ENCODE measurements at regions not wholly inside any gene's neighbourhood (a gene's known extent, or its start where the extent isn't known, plus 50 kb on each side); places are given as distances from the start of the nearest gene placed in this dataset.

DNA sequence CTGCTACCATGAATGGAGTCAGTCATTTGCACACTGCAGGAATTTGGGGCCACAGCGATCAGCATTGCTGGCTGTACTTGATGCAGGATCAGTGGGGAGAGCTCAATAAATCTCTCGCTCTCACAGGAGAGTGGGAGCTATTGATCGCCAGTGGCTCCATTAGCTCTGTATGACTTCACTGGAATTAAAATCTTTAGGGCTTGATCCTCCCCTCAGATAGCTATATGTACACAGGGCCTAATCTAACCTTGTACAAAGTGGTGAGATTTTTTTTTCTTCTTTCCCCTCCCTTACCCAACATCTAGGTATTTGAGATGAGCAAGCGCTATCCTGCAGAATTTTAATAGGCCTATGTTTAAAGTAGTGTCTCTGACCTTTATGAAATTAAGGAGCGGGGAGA is 84.9 kb downstream of the IZUMO3 start:
- H3K27ac ChIP-seq (ENCODE audit: extremely low read length, insufficient read depth, low read length): no peak overlapping the region
- no peaks in the 10 kb centered on the region for H3K4me1 ChIP-seq (ENCODE audit: insufficient read depth, low read length)
- ChIA-PET POLR2A (no interaction called here), CTCF (ENCODE audit: low intra/inter-chr PET ratio, low total read pairs) (no interaction called here)
- FAIRE-seq: no peak
- no peak overlapping the region for H3K9ac ChIP-seq (ENCODE audit: insufficient read depth, low read depth, low read length)
- in situ Hi-C loops (cut with HindIII; ENCODE audit: extremely low pct_ligation_motif_present, low pct_unique_long_range_greater_than_20kb) (no loop called here), intact Hi-C loops (cut with micrococcal nuclease; ENCODE audit: unreplicated experiment) (no loop called here)
- no peak overlapping the region for H3K4me3 ChIP-seq (replicated peaks in 1 of 3; ENCODE audit: insufficient read depth in 1 of 3, low read depth in 2 of 3, low read length in 3 of 3)
- no peak overlapping the region for H2AFZ ChIP-seq (ENCODE audit: low read length)
- no peaks in the 10 kb centered on the region for H3K27me3 ChIP-seq (ENCODE audit: control insufficient read depth in 1 of 2, insufficient read depth in 2 of 2, low read length in 2 of 2)
- no TSS peak for BruUV-seq (replicated peaks)
- no peak for ATAC-seq
- no peaks in the 10 kb centered on the region for H4K20me1 ChIP-seq (ENCODE audit: insufficient read depth, low read length)
- DNase-seq (ENCODE audit: low spot score): no peak
- 7% methylated on average over 5 of the region's 5 CpGs for WGBS (ENCODE audit: low lambda C conversion rate)
- H3K36me3 ChIP-seq (replicated peaks in 1 of 2; ENCODE audit: control insufficient read depth in 1 of 2, insufficient read depth in 2 of 2, low read length in 2 of 2): no peaks in the 10 kb centered on the region
- H3K79me2 ChIP-seq (ENCODE audit: insufficient read depth, low read length): no peaks in the 10 kb centered on the region
- peaks cover 81% of the 10 kb centered on the region for H3K9me3 ChIP-seq (ENCODE audit: low read length)
- TF ChIP-seq, protein P1, sequence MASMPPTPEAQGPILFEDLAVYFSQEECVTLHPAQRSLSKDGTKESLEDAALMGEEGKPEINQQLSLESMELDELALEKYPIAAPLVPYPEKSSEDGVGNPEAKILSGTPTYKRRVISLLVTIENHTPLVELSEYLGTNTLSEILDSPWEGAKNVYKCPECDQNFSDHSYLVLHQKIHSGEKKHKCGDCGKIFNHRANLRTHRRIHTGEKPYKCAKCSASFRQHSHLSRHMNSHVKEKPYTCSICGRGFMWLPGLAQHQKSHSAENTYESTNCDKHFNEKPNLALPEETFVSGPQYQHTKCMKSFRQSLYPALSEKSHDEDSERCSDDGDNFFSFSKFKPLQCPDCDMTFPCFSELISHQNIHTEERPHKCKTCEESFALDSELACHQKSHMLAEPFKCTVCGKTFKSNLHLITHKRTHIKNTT (CRISPR knock-in tag; IDR thresholded peaks at IDR 0.05): no peak
- TF ChIP-seq, protein P2, sequence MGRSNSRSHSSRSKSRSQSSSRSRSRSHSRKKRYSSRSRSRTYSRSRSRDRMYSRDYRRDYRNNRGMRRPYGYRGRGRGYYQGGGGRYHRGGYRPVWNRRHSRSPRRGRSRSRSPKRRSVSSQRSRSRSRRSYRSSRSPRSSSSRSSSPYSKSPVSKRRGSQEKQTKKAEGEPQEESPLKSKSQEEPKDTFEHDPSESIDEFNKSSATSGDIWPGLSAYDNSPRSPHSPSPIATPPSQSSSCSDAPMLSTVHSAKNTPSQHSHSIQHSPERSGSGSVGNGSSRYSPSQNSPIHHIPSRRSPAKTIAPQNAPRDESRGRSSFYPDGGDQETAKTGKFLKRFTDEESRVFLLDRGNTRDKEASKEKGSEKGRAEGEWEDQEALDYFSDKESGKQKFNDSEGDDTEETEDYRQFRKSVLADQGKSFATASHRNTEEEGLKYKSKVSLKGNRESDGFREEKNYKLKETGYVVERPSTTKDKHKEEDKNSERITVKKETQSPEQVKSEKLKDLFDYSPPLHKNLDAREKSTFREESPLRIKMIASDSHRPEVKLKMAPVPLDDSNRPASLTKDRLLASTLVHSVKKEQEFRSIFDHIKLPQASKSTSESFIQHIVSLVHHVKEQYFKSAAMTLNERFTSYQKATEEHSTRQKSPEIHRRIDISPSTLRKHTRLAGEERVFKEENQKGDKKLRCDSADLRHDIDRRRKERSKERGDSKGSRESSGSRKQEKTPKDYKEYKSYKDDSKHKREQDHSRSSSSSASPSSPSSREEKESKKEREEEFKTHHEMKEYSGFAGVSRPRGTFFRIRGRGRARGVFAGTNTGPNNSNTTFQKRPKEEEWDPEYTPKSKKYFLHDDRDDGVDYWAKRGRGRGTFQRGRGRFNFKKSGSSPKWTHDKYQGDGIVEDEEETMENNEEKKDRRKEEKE (IDR thresholded peaks at IDR 0.05): no peak
- TF ChIP-seq, protein P3, sequence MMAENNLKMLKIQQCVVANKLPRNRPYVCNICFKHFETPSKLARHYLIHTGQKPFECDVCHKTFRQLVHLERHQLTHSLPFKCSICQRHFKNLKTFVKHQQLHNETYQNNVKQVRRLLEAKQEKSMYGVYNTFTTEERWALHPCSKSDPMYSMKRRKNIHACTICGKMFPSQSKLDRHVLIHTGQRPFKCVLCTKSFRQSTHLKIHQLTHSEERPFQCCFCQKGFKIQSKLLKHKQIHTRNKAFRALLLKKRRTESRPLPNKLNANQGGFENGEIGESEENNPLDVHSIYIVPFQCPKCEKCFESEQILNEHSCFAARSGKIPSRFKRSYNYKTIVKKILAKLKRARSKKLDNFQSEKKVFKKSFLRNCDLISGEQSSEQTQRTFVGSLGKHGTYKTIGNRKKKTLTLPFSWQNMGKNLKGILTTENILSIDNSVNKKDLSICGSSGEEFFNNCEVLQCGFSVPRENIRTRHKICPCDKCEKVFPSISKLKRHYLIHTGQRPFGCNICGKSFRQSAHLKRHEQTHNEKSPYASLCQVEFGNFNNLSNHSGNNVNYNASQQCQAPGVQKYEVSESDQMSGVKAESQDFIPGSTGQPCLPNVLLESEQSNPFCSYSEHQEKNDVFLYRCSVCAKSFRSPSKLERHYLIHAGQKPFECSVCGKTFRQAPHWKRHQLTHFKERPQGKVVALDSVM (CRISPR knock-in tag; IDR thresholded peaks at IDR 0.05): no peak
- no peak overlapping the region for H3K4me2 ChIP-seq (ENCODE audit: low read depth, low read length)
